HG03045 (cell line): ENCODE measurements at regions not wholly inside any gene's neighbourhood (a gene's known extent, or its start where the extent isn't known, plus 50 kb on each side); places are given as distances from the start of the nearest gene placed in this dataset.

Experiments
- ATAC-seq: cut with Tn5 transposase; IDR thresholded peaks from one replicate; pipeline ENCODE4 v1.9.1; 2021; ENCODE audit warnings: mild to moderate bottlenecking, moderate library complexity; ENCODE audit not compliant: unreplicated experiment

DNA sequence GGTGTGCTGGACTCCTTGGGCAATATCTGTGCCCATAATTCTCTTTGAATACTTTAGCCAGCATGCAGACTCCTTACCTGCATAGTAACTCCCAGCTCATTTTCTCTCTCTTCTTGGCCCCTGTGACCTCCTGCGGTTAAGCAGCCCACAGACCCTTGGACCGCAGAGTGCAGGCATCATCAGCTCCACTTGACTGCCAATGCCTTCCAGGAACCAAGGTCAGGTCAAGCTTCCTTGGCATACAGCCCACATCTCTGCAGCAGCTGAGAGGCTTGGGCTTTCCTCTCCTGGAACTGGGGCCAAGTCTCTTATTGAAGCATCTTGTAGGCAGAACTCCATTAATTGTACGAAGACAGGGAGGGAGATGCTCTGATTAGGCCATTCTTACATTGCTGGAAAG is 130.1 kb upstream of the PIEZO2 start:
- ATAC-seq, result no peak

DNA sequence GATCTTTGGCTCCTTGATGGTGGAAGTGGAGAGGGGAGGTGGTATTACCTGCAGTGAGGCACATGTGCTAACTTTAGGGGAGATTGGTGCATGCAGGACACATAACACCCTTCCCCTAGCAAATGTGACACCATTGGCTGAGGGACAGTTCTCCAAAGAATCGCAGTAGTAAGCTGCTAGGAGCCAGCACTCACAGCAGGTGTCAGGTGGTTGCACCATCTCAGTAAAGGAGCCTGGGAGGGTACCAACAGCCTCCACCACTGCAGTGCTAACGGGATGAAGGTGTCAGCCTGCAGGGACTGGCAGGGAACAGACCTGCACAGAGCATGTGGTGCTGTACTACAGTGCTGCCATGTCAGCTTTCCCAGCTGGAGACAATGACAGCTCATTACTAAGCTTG is 127.3 kb upstream of the PIEZO2 start:
- no peak for ATAC-seq

DNA sequence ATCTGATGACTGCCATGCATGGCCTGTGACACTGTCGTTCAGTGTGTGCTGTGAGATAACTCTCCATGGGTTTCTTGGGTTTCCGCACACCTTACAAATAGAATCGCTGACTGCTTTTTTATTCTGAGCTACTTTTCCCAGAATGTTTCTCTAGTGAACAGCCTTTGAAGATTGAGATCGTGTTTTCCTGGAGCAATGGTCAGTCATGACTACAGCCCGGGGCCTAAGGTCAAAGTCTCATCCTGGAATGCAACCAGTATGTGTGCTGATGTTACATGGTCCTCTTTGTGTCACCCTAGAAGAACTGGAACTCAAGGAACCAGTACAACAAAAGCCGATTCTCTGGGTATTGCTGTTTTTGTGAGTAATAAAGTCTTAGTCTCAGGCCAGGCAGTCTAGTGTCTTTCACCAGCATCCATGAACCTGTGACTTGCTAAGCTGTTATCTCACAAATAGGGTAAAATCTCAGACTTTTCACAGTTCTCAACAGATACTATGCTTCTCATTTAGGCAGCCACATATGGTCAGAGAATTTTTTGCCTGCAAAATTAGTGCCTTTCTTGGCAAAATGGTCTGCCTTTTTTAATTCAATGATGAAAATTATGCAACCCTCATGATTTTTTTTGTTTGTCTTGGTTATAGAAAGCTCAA is 124.9 kb upstream of the PIEZO2 start:
- ATAC-seq, result no peak

DNA sequence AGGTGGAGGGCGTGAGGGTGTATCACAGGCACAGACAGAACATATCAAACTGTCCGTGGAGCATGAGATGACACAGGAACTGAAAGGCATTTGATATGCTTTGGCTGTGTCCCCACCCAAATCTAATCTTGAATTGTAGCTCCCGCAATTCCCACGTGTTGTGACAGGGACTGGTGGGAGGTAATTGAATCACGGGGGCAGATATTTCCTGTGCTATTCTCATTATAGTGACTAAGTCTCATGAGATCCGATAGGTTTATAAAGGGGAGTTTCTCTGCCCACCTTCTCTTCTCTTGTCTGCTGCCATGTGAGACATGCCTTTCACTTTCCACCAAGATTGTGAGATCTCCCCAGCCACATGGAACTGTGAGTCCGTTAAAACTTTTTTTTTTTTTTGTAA is 123.1 kb upstream of the PIEZO2 start:
- ATAC-seq, result no peak

DNA sequence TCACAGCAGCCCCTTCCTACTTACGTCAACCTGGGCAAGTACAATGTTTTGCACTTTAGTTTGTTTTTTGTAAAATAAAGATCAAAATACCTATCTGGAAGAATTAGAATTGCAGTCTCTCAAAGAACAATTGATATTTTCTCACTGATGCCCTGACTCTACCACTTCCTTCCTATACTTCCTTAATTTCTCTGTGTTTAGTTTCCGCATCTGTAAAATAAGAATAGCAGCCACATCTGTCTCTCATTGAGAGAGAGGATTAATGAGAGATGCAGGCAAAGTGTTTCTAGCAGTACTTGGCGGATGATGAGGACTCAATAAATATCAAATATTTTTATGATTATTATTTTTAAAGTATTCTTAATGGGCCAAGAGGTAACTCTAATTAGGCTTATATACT is 122.6 kb upstream of the PIEZO2 start:
- no peak for ATAC-seq

DNA sequence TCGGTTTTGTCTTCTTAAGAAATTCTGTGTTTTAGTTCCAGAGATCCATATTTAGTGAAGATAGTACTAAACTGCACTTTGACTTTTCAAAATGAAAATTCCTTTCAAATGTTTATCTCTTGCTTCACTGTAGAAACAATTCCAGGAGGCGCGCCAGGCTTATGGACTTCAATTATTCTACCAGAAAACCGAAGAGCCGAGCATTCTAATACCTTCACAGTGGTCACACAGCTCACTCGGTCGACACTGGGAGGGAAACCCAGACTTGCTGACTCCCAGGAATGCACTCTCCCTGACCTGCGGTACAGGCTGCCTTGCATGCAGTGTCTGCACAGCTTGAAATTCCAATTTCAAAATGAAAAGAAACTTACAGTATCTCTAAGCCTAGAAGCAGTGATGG is 119.9 kb upstream of the PIEZO2 start:
- ATAC-seq, result no peak

DNA sequence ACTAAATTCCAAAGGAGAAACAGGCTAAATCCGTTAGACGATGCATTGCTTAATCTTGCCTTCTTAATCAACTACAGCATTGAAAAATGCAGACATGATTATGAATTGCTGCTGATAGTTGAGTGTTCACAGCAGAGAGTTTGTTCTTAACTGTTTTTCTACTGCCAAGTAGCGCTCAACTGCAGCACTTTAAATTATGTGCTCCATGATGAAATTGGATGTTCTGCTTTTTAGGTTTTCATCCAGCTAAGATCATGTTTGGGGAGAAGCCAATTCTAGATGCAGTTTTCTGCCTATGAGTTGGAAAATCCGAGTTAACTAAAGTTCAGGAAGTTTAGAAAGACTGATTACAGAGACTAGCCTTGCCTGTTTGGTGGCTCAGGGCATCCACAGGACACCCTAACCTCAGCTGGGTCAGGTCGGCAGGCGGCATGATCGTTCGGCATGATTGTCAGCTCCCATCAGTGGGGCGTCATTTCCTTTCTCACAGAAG is 119.4 kb upstream of the PIEZO2 start:
- no peak for ATAC-seq

DNA sequence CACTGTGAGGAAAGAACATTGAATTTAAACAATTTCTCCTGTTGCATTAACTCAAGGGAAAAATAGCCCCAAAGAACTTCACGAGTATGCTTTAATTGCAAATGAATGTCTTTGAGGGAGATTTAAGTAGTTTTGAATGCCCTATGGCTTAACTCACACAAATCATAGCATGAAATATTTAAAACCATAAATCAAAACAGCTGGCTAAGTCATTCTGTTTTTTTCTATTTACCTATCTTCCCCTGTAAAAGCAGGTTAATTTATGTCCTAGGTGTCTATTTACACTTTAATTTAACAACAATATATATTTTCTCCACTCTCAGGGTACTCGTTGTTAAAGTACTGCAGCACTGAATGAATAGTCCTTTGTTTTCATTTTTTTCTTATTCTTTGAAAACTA is 118.8 kb upstream of the PIEZO2 start:
- ATAC-seq, result no peak

DNA sequence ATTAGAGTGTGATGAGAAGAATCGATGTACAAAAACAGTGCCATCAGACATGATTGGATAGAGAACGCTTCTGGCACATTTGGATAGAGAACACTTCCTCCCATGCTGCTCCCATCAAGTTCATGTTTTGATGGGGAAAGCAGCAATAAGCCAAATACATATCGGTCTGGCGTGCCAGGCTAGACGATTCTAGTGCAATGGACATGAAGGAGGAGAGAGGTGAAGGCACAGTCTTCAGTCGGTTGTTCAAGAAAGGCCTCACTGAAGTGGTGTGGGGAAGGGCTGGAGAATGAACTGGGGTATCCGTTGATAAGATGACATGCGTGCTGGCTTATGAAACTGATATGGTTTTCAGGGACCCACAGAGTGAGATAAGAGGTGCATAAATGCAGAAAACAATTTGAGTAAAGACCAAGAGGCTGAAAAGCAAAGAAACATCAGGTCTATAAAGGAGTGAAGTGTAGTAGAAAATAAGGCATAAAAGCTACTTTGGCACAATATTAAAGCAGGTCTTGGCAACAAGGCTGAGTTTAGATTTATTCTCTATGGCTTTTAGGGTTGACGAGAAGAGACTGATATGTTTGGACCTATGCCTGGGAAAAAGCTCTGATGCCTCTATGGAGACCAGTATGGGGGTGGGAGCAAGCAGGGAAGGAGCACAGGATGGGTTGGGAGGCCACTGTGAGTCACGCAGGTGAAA is 117.6 kb upstream of the PIEZO2 start:
- ATAC-seq, result no peak

DNA sequence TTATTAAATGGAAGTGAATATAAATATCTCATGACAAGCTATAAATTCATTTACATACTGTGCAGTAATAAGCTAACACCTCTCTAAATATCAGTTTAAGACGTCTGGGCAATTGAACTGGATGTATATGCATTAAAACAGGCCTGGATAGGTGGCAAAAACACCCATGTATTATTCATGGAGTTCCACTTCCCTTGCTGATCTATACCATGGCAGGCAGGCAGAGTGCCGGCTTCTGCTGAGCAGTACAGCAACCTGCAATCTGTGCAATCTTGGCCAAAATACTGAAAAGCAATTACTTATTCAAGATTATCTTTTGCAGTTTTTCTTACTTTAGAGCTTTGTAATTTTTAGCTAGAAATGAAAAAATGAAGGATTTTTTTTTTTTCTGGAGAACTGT is 112.1 kb upstream of the PIEZO2 start:
- ATAC-seq, result no peak

DNA sequence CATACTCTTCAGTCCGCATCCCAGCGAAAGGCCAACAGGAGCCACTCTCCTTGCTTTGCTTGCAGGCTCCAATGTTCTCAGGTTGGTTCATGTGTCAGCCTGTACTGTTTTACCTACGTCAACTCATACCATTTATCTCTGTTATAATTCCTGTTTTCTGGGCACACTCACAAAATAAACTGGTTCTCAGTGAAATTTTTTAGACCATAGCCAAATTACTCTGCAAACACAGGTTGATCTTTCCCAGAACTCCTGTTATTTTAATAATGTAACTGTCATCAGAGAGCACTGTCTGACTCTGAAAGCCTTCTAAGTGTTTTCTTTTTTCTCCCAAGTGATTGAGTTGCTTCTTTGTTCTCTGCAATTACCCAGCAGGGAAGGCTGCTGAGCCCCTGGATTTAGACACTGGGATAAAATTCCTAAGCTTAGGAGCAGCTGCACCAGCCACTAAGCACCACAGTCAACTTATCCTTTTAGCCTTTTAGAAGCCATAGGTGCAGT is 111.6 kb upstream of the PIEZO2 start:
- no peak for ATAC-seq

DNA sequence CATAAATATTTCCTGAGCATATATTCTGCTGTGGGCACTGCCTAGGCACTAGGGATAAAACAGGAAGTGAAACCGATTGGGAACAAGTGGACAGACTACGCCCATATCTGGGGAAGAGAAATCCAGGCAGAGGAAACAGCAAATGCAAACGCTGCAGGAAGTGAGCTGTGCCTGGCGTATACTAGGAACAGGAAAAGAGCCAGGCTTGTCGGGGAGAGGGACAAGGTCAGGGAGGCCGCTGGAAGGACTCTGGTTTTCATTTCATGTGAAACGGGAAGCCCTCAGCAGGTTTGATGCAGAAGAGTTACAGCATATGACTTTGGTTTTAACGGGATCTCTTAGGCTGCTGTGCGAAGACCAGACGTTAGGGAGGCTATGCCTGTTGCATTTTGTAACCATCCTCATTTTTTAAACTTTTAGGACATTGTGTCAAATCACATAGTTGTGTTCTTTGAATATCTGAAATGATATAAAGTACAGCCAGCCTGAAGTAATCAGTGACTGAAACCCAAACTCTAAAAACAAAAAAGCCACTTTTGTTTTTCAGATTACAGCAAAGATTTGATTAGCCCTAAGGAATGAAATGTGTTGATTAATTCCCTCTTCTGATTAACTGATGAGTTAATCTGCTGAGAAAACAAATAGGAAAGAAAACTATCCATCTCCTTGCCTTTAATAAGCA is 110.2 kb upstream of the PIEZO2 start:
- ATAC-seq, result no peak

DNA sequence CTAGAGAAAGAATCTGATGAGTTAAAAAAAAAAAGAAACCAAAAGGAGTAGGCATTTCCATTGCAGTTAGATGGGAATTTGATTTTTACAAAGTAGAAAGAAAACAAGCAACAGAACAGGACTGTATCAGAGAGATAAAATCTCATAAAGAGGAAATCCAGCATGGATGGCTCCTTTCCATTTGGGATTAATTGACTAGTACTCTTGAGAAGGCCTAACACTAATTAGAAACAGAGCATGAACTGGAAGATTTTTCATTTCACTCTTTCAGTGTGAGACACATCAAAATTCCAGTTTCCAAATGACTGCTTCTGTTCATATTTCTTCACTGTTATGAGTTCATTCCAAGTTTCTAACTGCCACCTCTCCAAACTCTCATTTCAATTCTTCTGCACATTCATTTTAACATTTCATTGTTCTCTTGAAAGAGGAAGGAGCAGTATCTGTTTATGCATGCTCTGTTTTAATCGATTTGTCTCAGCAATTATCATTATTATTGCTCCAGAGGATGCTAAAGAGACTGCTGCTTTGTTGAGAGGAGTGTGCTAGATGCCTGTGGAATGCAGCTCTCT is 108.8 kb upstream of the PIEZO2 start:
- ATAC-seq, result no peak

DNA sequence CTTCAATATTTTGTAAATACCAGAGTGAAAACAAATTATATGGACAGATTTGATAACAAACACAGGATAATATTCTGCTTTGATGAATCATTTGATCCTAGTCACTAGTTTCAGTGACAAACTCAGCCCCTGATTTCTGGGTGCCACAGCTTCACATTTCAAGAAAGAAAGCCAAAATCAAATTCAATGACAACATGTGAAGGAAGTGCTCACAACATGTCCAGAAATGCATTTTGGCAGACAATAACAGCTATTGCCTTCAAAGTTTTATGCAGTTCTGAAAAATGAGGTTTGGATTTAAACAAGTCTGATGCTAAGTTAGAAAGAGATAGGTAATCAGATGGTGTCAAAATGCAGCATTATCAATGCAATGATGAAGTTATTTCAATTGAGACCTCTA is 106.9 kb upstream of the PIEZO2 start:
- ATAC-seq, result no peak

DNA sequence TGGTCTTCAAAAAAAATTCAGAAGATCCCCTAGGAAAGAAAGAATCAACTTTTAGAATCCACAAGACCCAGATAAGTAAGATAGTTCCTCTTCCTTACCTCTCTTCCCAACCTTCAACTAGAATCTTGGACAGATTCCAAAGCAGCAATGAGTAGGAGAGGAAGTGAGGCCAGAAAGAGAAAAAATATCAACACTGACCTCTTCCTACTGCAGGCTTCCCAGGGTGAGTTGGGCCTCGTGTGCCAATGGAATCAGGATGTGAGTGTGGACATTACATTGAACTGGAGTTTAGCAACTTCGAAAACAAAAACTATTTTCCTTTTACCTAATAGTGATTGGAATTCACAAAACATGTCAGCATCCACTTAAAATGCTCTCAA is 102.5 kb upstream of the PIEZO2 start:
- ATAC-seq, result no peak

DNA sequence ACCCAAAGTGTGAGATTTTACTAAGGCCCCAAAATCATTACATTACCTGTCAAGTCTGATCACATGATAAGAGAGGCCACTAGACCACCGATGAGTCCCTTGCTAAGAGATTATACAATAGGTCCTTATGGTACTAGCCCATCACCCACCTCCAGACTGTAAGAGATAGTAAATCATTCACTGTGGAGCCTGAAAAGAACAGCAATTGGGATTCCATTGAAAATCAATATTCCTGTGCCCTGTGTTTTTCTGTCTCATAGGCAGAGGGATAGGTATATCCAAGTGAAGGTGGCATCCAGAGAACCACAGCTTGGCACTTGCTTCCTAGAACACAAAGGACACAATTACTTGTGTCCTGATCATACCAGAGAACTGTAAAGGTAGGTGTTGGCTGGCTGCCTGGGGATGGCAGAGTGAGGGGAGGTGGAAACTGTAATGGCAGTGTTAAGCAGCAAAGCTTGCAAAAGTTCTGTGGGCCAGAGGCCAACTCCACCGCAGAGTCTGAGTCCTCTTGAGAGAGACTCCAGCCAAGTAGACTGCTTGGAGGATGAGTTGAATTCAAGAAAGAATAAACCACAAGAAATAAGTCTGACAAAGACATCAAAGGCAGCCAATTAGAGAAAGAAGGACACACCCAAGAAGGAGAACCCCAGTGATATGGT is 102.0 kb upstream of the PIEZO2 start:
- no peak for ATAC-seq

DNA sequence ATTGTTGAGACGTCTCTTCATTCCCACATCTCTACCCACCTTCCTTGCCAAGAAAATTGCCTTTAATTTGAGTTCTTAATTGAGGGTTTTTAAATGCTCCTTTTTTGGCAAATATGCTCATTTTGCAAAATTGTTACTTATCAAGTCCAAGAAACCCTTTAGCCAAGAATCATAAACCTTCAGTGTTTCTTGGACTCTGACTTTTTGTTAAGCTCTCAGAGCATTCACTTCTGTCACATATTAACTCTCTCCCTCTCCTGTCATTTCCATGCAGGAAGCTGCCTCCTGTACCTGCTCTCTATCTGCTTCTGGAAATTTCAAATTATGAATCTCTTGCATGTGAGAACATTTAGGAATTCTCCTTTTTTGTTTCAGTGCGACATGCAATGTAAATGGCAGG is 100.0 kb upstream of the PIEZO2 start:
- ATAC-seq, result no peak

DNA sequence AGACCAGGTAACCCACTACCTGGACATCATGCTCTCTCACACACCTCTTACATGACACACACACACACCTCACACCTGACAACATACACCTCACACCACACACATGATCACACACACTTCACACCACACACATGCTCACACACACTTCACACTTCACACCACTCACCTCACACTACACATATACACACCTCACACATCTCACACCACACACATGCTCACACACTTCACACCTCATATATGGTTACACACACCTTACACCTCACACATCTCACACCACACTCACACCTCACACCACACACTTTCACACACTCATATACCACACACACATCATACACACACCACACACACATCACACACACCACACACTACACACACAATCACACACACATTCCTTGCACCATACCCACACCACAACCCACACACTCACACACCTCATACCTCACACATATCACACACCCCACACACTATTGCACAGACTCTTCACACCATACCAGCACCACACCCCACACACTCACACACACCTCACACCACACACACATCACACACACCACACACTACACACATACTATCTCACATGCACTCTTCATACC is 98.1 kb upstream of the PIEZO2 start:
- no peak for ATAC-seq

DNA sequence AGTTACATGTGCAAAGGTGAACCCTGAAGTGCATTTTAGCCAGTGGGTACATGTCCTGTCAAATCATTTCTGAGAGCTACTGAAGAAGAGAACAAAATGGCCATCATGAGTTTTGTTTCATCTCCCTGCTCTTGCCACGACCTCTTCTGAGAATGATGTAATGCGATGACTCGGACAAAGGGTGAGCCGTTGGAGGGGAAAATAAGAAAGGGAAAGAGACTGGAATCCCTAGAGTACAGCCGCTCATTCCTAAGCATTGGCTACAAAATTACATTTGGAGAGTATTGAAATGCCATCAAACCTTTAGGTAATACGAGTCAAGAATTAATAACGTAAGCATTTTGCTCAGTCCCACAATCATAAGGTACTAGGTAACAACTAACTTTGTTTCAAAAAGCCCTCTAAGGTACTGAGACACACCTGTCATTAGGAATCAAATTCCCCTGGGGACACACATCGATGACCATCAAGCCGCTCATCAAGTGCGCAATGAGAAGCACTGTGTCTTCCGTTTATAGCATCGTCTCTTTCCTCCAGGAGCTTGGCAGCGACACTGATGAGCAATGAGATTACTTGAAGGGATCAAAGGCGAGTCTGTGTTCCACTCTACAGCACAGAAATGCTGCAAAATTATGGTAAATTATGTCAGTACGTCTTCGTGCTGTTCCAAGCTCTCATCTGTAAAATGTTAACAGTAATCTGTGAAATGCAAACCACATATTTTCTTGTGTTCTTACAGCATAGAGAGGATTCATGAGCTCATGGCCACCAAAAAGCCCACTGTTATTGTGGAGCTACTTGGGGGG is 97.3 kb upstream of the PIEZO2 start:
- no peak for ATAC-seq

DNA sequence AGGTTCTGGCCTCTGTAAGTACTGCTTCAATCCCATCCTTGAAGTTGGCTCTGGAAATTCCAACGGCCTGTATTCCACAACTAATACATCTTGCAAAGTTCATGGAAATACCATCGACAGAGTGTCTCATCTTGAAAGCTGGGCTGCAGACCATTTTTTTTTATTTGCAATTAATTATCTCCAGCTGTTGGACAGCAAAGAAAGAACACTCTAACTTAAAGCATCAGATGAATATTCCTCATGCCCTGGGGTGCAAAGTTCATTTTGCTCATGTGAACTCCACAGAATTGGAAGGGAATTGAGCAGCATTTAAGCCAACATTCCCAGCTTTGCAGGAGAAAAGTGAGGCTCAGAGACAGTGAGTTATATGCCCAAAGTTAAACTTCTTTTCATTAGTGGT is 96.5 kb upstream of the PIEZO2 start:
- no peak for ATAC-seq
